Ectodermal cell (in vitro differentiated cells): ENCODE measurements at regions not wholly inside any gene's neighbourhood (a gene's known extent, or its start where the extent isn't known, plus 50 kb on each side); places are given as distances from the start of the nearest gene placed in this dataset.

Experiments
- H3K27ac ChIP-seq: 2 replicates; pipeline ENCODE4 v1.7.0; 2013; ENCODE audit warnings: mild to moderate bottlenecking, low read depth, low read length; ENCODE audit not compliant: insufficient read depth, poor library complexity, severe bottlenecking
- H3K27me3 ChIP-seq: 2 replicates; pipeline ENCODE4 v1.7.0; 2013; ENCODE audit warnings: mild to moderate bottlenecking, low read length; ENCODE audit not compliant: insufficient read depth, control insufficient read depth, poor library complexity, severe bottlenecking
- H3K36me3 ChIP-seq: one replicate; pipeline ENCODE4 v1.7.0; 2013; ENCODE audit warnings: low read length; ENCODE audit not compliant: control insufficient read depth, insufficient read depth
- H3K4me1 ChIP-seq: one replicate; pipeline ENCODE4 v1.7.0; 2013; ENCODE audit warnings: low read length; ENCODE audit not compliant: control insufficient read depth, insufficient read depth
- H3K4me3 ChIP-seq: 2 replicates; pipeline ENCODE4 v1.7.0; 2013; ENCODE audit warnings: low read depth, low read length, control low read depth; ENCODE audit not compliant: insufficient read depth
- H3K9me3 ChIP-seq: 2 replicates; pipeline ENCODE4 v1.7.0; 2013; ENCODE audit warnings: mild to moderate bottlenecking, low read length, moderate library complexity; ENCODE audit not compliant: control insufficient read depth
- WGBS, 2 experiments: methylation state at CpG; one replicate each; pipeline ENCODE4 v1.1.7; 2013; ENCODE audit warnings: missing lambda C conversion rate in 2 of 2; 5-methylcytosine and 5-hydroxymethylcytosine counted together

DNA sequence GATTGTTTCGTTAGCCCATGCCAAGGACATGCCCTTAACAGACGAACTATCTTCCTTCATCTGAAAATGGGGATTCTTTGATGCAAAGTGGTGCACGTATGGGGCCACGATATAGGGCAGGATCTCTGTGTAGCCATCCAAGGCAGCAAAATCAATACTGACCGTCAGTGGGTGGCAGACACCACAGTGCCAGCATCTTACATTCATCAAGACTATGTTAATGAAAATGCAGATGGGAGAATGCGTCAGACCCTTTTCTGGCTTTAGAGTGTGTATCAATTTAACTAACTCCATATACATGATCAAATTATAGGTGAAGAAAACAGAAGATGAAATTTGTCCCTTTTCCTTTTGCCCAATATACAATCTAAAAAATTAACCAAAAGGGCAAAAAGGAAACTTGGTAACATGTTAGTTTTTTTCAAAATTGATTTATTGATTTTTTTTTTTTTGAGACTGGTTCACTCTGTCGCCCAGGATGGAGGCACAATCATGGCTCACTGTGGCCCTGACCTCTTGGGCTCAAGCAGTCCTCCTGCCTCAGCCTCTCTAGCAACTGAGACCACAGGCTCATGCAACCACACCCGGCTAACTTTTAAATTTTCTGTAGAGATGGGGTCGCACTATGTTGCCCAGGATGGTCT is 169.2 kb upstream of the SPRY4 start:
- WGBS, 2 experiments = 89% methylated on average over 8 to 9 of the region's 9 CpGs
- Histone ChIP-seq H3K9me3 (no peaks in the 10 kb centered on the region), H3K4me3 (no peak overlapping the region), H3K4me1 (peaks cover 24% of the 10 kb centered on the region), H3K36me3 (no peaks in the 10 kb centered on the region), H3K27ac (no peak overlapping the region), H3K27me3 (no peaks in the 10 kb centered on the region)

DNA sequence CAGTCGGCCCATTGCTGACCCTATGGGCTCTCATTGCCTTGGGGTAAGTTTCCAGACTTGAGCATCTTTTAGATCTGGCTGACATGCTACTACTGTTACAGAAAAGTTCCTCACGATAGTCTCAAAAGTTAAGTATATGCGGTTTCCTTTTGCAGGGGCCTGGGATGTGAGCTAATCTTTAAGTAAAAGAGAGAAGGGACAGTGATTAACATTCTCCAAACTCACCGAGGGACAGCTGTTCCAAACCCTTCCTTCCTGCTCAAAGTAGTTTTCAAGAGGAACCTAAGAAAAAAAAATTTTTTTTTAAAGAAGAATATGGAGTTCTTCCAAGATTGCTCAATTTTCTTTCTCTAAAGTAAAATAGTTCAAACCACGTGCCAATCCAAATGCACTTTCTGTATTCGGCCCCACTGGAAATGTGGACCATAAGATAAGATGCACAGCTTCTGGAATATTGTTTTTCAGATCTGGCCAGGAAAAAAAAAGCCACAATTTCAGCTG is 168.0 kb upstream of the SPRY4 start:
- no peaks in the 10 kb centered on the region for H3K27me3 ChIP-seq
- H3K9me3 ChIP-seq = no peaks in the 10 kb centered on the region
- WGBS, 2 experiments = 66 to 81% methylated on average over 5 to 6 of the region's 6 CpGs
- H3K4me3 ChIP-seq = no peak overlapping the region
- peaks cover 24% of the 10 kb centered on the region for H3K4me1 ChIP-seq
- H3K36me3 ChIP-seq = no peaks in the 10 kb centered on the region
- no peak overlapping the region for H3K27ac ChIP-seq

DNA sequence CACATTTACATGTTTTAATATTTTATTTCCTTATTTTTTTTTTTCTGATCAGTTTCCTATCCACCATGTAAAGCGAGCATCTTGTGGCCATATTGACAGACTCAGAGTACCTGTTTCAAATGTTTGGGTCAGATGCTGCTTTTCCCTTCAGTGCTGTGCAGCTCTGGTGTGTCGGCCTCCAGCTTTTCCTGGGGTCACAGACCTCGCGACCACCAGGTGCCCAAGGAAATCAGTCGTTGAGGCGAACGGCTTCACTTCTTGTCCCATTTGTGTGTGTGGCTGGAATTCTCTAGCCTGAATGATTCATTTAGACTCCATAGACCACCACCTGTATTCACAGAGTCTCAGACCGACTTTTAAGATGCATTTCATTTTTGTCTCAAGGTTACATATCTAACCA is 166.9 kb upstream of the SPRY4 start:
- peak overlapping the region; percentile 95 for H3K27ac ChIP-seq

DNA sequence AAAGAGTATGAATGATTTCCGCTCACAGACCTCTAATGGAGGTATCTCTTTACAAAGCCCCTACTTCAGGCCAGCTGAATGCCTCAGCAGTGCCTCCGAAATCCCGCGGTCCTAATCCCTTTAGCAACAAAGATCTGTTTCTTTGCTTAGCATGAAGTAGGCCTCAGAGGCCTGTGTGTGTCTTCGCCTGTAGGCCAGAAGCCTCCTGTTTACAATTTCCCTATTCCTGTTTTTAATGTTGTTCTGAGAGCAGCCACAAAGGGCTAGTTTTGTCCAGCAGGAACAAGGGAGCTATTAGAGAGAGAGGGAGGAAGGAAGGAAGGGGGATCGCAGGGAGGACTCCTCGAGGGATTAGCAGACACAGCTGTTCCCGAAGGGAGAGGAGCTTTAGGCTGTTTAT is 166.4 kb upstream of the SPRY4 start:
- Histone ChIP-seq H3K4me1 (peaks cover 24% of the 10 kb centered on the region), H3K36me3 (no peaks in the 10 kb centered on the region), H3K27me3 (no peaks in the 10 kb centered on the region), H3K27ac (peak overlapping the region; percentile 95), H3K4me3 (no peak overlapping the region), H3K9me3 (no peaks in the 10 kb centered on the region)
- WGBS, 2 experiments = 4 to 19% methylated on average over 6 to 7 of the region's 8 CpGs

More for the DNA sequence above, 166.9 kb upstream of the SPRY4 start:
- no peaks in the 10 kb centered on the region for H3K27me3 ChIP-seq
- H3K9me3 ChIP-seq = no peaks in the 10 kb centered on the region
- peaks cover 24% of the 10 kb centered on the region for H3K4me1 ChIP-seq
- 71 to 80% methylated on average over 8 of the region's 8 CpGs for WGBS, 2 experiments
- H3K36me3 ChIP-seq = no peaks in the 10 kb centered on the region
- H3K4me3 ChIP-seq = no peak overlapping the region

DNA sequence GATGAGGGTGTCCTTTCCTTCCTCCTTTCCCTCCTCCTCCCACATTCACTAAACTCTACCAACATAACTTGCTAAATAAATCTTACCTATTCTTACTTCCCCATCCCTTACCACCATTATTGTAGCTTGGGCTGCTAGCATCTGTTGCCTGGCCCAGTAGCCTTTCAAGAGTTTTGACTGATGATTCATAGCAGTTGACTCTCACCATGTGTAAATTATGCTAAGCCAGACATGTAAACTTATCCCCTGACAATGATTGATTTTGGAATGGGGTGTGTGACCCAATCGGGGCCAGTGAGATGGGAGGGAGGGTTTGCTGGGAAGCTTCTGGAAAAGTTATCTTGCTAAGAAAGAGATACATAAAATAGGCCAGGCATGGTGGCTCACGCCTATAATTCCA is 161.8 kb upstream of the SPRY4 start:
- WGBS, 2 experiments = 91 to 95% methylated on average over 2 of the region's 2 CpGs
- Histone ChIP-seq H3K4me3 (no peak overlapping the region), H3K27me3 (no peaks in the 10 kb centered on the region), H3K9me3 (no peaks in the 10 kb centered on the region), H3K36me3 (no peaks in the 10 kb centered on the region), H3K27ac (no peak overlapping the region), H3K4me1 (peaks cover 8% of the 10 kb centered on the region)

DNA sequence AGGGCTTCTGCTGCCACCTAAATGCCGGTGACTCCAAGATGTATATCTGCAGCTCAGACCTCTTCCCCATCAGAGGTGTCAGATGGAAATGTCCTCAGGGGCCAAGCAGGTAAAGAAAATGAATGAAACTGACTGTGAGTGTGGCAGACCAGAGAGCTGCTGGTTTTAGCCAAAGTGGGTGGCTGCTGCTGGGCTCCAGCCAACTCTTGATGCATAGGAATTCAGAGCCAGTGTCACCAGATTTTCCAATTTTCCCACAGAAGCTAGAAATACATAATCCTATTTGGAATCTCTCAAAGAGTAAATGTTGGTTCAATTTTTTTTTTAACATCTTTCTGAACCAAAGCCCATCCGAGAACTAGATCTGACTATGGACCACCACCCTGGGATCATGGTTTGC is 161.2 kb upstream of the SPRY4 start:
- no peaks in the 10 kb centered on the region for H3K27me3 ChIP-seq

DNA sequence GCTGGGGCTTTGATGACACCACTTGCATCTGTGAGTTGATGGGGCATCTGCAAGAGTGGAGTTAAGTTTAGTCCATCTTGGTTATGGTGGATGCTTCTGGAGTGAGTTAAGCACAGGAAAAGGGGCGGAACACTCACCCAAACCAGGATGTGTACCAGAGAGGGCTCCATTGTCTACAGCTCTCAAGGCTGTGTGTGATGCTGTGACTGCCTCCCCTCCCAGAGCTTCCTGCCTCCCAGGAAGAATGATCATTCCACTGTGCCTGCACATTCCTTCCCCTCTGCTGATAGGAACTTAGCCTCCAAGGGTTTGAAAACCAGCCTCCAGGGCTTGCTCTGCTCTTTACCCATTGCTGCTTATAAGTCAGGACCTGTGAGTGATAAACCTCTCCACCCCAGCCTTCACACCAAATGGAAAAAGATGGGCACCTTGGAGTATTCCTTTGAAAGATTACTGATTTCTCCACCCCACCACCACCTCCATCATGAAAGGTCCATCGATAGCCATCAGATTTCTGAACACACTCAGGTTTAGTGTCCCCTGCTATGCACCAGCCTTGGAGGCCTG is 160.1 kb upstream of the SPRY4 start:
- Histone ChIP-seq H3K9me3 (no peaks in the 10 kb centered on the region), H3K27me3 (no peaks in the 10 kb centered on the region), H3K27ac (no peak overlapping the region), H3K4me1 (no peaks in the 10 kb centered on the region), H3K4me3 (no peak overlapping the region), H3K36me3 (no peaks in the 10 kb centered on the region)
- WGBS, 2 experiments = 90 to 92% methylated on average over 2 of the region's 2 CpGs

More for the DNA sequence above, 161.2 kb upstream of the SPRY4 start:
- Histone ChIP-seq H3K27ac (no peak overlapping the region), H3K36me3 (no peaks in the 10 kb centered on the region), H3K4me3 (no peak overlapping the region), H3K4me1 (peaks cover 5% of the 10 kb centered on the region), H3K9me3 (no peaks in the 10 kb centered on the region)
- WGBS, 2 experiments = 93 to 100% methylated on average over 2 of the region's 2 CpGs

DNA sequence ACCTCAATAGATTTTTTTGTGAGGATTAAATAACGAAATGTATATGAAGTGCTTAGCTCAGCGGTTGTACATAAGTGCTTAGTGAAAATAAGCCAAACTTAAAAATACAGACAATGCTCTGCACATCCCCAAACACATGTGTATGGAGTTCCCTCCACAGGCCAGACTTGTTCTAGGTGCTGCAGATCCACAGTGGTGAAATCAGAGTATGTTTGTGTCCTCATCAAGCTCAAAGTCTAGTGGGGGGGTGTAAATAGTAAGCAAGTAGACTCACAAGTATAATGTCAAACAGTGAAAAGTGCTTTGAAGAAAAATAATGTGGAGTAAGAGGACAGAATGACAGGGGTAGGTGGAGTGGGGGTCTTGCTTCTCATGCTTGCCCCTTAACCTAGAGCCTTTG is 157.4 kb upstream of the SPRY4 start:
- H3K9me3 ChIP-seq = no peaks in the 10 kb centered on the region
- no peaks in the 10 kb centered on the region for H3K27me3 ChIP-seq
- 80 to 86% methylated on average over 2 of the region's 2 CpGs for WGBS, 2 experiments
- no peaks in the 10 kb centered on the region for H3K36me3 ChIP-seq
- no peaks in the 10 kb centered on the region for H3K4me1 ChIP-seq
- H3K4me3 ChIP-seq = no peak overlapping the region
- H3K27ac ChIP-seq = no peak overlapping the region

DNA sequence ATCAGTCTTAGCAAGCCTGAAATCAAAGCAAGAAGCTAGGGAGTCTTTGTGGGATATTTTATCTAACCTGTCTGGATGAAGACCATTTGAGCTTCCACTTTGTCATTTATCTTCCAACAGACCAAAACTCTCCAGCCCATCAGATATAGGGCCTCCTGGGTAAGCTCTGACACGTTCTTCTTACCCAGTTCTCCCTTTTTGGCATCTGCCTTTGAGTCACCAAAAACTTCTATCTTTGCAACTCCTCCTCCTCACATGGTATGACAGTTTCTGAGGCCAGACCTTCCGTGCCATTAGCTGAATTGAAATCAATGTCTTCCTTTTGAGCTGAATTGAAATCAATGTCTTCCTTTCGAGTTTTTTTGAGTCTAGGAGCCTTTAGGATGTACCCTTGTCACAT is 156.6 kb upstream of the SPRY4 start:
- 88 to 93% methylated on average over 3 of the region's 3 CpGs for WGBS, 2 experiments
- H3K4me1 ChIP-seq = no peaks in the 10 kb centered on the region
- no peak overlapping the region for H3K4me3 ChIP-seq
- H3K27ac ChIP-seq = no peak overlapping the region
- H3K27me3 ChIP-seq = no peaks in the 10 kb centered on the region
- no peaks in the 10 kb centered on the region for H3K9me3 ChIP-seq
- no peaks in the 10 kb centered on the region for H3K36me3 ChIP-seq

DNA sequence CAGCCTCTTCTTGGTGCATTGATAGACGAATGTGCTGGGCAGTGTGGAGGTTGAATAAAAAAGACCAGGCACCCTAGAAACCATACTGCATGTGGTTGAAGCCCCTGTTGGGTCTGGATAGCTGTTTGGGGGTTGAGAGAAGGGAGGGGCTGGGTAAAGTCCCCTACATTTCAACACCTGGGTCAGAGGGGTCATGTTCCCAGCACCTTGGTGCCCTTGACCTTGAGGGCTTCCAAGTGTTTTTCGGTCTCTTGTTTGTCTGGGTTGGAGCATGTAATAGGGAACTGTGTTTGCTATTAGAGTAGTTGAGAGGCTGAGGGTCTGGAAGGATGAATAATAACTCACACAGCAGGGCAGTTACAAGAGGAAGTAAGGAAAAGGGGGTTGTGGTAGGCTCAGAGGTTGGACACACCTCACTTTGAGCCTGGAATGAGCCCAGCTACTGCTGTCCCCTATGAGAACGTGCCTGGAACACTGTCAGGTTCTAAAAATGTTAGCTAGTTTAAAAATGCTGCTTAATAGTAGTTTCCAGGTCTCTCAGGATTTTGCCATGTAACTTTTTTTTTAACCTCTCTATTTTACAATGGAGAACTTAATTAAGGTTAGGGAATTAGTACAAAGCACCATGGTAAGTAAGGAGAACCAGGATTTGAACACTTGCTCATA is 155.2 kb upstream of the SPRY4 start:
- Histone ChIP-seq H3K4me3 (no peak overlapping the region), H3K27ac (no peak overlapping the region), H3K27me3 (no peaks in the 10 kb centered on the region), H3K36me3 (no peaks in the 10 kb centered on the region), H3K4me1 (peaks cover 9% of the 10 kb centered on the region), H3K9me3 (no peaks in the 10 kb centered on the region)
- WGBS, 2 experiments = 88 to 94% methylated on average over 3 of the region's 3 CpGs
